HUDEP-2 (cell line): ENCODE measurements at regions not wholly inside any gene's neighbourhood (a gene's known extent, or its start where the extent isn't known, plus 50 kb on each side); places are given as distances from the start of the nearest gene placed in this dataset.

Experiments used
- DNase-seq, 76 experiments: peaks; one replicate each; lab custom pipeline; 2025; ENCODE audit not compliant: unreplicated experiment in 76 of 76; lab: John Stamatoyannopoulos, UW

DNA sequence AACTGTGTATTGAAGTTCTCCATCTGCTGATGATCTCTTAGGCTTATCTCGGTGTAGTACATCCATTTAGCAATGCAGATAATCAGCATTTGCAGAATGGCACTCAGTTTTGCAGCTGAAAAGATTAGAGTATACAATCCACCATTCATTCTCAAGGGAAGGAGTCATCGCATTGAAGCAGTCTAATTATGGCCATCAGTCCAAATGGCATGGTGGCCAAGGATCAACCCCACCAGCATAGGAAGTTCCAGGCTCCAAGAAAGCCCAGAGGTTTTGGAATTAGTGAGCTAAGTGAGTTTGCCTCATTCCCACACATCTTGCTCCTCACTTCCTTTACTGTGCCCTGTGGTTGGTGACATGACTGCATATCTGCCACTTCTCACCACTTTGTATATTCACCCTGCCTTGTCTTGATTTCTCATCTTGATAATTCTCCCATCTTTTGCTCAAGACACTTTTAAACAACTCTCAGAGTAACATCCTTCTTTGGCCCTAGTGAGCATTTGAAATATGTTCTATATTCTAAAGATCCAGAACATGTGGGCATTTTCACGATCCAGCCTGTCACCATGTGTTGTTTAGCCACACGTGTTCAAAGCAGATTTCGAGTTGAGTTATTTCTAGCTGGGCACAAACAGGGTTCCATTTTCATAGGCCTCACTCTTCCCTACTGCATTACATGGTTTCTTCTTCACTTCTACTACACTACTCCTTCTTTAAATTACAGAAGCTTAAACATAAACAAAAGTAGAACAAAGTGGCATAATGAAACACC is 1119.8 kb downstream of the TSN start:
- DNase-seq: no peak

DNA sequence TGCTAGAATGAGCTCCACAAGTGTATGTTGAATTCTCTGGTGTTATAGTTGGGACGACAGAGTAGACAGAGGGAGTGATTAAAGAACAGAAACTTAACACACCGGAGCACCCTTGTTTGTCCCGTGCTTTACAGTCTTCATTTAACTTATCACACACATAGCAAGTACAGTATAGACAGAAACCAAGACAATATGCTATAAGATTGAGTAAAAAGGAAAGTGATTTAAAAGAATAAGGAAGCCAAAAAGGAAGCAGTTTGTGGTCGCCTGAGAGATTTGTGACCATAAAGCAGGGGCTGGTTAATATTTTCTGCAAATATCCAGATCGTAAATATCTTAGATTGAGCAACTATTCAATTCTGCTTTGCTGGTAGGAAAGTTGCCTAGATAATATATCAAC is 1128.4 kb downstream of the TSN start:
- DNase-seq: no peak

DNA sequence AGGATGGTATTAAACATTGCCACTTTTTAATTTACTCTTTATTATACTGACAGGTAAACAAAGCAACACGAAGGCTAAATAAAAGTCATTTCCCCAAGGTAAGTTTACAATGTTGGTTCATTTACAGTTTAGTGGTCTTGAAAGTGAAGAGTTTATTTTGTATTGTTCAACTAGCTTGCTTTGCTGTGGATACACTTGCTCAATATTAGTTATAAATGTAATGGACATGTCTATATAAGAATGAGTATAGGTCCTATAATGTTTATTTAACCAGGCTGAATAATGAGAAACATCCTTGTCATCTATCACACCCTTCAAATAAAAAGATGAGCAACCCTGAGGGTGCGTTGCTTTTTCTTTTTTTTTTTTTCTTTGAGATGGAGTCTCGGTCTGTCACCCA is 1129.4 kb downstream of the TSN start:
- no peak for DNase-seq

DNA sequence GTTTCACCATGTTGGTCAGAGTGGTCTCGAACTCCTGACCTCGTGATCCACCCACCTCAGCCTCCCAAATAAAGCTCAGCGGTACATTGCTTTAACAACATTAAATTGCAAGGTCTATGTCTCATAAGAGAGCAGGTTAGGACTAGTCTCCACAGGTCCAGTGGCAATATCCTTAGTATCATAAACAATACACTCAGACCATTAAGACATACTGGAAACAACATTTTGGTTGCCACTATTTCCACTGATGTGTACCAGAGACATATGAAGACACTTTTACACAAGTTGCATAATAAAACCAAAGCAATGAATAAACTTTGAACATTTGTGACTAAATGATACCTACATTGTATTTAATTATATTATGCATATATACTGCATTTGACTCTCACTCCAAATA is 1130.0 kb downstream of the TSN start:
- no peak for DNase-seq

DNA sequence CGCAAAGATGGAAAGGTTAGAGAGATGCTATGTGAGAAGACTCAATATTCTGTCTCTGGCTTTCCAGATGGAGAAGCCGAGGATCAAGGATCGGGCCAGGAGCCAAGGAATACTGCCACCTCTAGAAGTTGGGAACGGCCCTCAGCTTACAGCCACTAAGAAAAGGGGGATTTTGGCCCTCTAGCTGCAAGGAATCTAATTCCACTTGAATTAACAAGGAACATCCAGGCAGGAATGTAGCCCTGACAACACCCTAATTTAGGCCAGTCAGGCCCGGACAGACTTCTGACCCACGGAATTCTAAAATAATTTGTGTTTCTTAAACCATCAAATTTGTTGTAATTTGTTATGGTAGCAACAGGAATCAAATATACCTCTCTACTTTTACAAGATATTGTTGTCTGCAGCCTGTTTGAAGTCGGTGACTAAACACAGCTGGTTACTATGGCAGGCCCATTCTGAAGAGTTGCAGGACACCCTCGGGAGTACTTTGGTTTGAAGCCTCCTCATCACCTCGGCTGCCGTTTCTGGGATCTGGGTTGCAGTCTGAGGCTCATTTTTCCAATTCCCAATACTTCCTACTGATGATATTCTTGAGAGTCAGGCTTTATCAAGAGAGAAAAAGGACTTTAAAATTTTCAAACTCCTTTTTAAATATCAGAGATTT is 1131.2 kb downstream of the TSN start:
- no peak for DNase-seq

DNA sequence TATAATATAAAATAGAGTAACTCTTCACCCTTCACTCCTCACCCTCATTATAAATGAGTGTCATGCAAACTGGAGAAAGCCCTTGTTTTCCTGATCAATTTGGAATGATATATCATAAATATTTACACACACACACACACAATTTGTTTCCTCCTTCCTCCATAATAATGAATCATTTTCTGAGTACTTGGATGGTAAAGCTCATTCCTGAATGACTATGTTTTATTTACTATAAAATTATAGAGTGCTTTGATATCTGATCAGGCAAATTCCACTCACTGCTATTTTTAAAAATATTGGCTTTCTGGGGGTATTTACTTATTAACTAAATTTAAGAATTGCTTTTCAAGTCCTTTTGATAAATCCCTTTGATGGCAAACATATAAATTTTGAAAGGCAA is 1125.5 kb upstream of the CNTNAP5 start:
- no peak for DNase-seq

DNA sequence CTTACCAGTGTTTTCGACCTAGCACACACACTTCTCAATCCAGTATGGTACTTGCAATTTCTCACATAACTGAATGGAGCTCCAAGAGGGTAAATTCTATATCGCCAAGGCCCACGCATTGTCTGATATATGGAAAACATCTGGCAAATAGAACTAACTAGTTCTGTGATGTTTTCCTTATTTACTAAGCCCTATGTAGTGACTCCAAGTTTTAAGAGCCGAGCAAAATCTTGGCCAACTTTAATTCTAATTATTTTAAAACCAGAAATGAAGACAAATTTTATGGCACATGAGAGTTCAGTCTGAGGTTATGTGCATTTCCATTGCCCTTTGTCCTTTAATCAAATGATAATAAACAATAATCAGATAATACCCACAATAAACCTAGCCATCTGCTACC is 1119.7 kb upstream of the CNTNAP5 start:
- no peak for DNase-seq

DNA sequence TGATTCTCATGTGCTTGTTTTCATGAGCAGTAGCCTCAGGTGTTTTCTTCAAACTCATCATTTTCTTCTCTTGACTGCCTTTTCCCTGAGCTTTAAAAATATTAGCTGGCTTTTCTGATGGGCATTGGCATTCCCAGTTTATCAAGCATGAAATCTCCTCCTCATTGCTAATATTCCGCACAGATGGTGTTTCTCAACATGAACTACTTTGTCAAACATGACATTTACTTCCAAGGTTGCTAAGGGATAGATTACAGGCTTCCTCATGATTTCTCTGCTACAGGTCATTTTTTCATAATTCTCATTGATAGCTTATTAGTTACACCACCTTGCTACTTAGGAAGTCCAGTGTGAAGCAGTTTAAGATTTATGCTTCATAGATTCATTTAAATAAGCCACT is 1116.9 kb upstream of the CNTNAP5 start:
- DNase-seq: no peak

DNA sequence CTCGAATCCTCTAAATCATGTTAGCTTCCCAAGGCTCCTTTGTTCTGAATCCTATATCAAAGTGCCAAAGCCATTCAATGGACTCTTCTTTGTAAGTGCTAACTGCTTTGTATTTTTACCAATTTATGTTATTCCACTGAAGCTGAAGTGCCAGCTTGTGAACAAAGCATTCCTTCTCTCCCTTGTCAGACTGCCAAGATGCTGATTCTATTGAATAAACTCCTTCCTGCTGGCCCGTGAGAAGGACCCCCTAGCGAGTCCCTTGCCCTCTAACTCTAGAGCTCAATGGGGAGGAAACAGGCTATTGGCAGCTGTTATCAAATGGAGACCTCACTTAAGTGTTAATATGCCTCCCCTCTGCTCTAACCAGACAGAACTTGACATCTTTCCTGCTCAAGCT is 1097.9 kb upstream of the CNTNAP5 start:
- no peak for DNase-seq

DNA sequence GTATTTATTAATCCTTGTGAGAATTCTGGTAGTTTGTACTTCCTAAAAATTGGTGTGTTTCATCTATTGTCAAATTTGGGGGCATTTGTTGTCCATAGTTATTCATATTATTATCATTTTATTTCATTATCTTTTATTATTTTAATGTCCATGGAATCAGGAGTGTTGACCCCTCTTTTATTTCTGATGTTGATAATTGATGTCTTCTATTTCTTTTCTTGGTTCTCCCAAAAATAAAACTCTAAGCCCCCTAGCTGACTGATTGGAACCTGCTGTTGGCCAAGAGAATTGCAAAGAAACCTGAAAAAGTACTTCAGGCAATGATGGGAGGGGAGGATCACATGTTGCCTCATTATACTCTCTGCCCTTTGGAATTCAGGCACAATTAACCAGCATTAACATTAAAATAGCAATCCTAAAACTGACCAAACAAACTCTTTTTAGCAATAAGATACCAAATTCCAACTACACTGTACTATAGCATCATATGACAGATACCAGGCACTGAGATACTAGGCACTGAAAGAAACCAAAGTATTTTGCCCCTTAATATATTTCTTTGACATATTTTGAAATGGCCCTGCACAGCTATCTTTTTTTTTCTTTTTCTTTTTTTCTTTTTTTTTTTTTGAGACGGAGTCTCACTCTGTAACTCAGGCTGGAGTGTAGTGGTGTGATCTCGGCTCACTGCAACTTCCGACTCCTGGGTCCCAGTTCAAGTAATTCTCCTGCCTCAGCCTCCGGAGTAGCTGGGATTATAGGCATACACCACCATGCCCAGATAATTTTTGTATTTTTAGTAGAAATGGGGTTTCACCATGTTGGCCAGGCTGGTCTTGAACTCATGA is 1097.2 kb upstream of the CNTNAP5 start:
- DNase-seq: no peak

DNA sequence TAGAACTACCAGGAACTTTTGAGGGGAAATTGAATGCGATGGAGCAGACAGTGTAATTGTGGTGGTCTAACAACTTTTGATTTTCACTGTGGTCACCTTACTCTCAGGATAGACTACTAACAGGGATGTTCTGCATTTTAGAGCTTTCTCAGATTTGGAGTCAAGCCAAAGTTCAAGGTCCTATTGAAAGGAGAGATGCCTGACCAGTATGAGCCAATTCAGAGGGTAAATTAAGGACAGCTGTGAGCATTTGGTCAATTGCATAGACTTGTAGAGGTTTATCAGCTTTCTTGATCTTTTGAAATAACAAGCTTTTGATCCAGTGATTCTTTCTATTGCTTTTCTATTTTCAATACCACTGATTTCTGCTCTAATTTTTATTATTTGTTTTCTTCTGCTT is 1095.7 kb upstream of the CNTNAP5 start:
- no peak for DNase-seq

DNA sequence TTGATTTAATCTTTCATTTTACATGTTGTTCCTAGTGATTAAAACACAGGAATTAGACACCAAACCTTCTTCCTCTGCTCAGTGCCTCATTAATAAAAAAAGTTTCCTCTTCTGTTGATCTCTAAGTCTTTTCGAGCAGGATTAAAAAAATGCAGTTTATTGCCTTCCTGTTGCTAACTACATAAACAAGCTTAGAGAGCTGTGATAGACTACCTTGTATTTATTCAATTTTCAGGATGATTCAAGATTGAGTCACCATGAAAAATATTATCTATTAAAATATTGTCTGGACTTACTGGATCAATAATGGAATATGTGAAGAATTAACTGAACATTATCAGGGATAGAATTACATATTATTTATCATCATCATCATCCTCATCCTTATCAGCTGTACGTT is 1089.6 kb upstream of the CNTNAP5 start:
- no peak for DNase-seq

DNA sequence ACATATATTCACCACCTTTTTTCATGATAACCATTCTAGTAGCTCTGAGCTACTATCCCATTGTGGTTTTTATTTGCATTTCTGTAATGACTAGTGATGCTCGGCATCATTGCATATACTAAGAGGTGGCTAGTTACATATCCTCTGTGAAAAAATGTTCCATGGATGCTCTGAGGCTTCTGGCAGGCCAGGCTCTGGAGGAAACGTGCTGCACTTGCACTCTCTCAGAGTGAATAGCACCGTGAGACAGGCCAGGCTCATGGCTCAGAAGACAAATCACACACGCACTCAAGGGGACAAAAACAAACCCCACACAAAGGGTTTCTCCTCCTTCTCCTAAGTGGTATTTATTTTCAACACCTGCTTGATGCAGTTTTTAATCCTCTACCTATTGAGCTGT is 1085.3 kb upstream of the CNTNAP5 start:
- DNase-seq: no peak

DNA sequence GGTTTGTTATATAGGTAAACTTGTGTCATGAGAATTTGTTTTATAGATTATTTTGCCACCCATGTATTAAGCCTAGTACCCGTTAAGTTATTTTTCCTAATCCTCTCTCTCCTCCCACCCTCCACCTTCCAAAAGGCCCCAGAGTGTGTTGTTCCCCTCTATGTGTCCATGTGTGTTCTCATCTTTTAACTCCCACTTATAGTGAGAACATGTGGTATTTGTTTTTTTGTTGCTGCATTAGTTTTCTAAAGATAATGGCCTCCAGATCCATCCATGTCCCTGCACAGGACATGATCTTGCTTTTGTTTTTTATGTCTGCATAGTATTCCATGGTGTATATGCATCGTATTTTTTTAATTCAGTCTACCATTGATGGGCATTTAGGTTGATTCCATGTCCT is 1075.6 kb upstream of the CNTNAP5 start:
- DNase-seq: no peak

DNA sequence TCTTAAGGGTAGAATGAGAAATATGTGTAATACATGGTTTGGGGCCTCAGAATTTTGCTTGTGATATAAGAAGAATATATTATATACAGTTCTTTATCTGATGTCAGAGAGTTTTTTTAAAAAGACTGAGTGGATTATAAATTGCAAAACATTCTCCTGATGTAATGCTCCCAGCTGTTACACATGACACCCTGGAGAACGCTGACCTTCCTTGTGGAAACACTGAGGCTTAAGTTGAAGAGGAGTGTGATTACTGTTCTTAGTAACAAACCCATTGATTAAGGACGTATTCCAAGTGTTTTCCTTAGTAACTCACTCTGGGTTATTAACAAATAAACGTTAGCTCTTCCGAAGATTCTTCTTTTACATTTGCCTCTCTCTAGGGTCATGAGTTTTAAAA is 1069.3 kb upstream of the CNTNAP5 start:
- DNase-seq: no peak

DNA sequence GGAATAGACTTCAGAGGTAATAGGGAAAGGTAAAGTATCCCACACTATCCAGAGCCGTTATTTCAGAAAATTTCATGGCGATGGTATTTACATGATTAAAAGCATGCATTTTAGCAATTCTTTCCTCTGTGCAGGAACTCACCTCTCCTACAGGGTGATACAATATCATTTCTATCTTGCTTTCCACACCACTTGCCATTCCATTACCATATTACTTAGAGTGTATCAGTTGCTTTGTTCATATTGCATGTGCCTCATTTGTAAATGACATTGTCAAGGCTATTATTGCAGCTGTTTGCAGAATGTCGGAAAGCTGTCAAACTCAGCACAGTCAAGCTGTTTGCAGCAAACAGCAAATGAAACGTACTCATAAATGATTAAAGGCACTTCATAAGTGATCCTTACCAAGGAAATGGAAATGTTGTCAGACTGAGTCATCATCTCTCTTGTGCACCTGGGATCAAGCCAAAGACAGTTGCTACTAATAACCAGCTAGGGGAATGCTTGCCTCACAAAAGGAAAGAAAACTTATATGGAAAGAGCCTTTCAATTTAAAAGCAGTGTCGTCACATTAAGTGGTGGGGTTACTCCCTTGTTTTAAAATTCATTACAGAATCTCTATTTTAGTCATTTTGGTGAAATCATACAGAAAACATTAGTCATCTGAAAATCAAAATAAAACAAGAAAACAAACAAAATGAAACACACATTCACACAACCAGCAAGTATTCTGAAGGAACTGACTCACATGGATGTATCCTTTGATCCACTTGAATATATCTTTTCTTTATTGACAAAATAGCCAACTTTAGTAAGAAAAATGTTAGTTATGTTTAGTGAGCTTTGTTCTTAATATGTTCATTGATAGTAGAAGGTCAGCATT is 1064.1 kb upstream of the CNTNAP5 start:
- no peak for DNase-seq

DNA sequence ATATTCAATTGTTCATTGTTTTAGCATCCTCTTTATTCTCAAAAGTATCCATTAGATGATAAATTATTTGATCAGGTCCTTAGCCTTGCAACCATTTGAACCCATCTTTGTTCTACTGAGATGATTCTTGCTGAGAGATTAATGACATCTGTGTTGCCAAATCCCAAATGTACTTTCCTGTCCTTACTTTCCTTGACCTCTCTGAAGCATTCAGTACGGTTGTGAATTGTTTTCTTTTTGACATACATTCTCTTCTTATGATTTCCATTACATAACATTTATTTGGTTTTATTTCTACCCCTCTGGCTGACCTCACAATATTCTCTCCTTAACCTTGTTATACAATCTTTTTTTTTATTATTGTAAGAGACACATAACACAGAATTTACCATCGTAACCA is 1058.6 kb upstream of the CNTNAP5 start:
- DNase-seq: no peak

DNA sequence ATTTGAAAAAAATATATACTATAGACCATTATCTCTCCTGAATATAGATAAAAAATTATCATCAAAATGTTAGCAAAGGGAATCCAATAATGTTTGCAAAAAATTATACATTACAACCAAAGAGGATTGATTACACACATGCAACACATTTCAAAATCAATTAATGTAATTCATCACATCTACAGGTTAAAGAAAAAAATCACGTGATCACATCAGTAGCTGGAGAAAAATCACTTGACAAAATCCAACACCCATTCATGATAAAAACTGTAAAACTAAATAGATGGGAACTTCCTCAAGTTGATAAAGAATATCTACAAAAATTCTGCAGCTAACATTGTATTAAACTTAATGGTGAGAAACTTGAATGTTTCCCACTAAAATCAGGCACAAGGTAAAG is 1047.5 kb upstream of the CNTNAP5 start:
- DNase-seq: no peak

DNA sequence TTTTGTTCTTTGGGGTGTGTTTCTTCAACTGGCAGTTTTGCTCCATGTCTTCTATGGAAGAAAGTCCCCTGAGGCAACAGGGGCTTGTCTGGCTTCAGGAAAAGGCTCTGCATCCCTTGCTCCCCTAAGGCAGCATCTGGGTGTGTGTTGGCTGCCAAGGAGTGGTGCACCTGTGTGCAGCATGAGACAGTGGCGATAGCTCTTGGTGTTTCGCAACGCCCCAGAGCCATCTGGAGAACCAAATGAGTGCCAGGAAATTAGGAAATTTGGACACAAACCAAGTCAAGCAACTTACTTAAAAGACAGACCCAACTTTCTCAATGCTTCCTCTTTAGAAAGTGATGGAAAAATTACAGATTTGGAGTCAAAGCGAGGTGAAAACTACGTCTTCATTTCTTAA is 1044.4 kb upstream of the CNTNAP5 start:
- no peak for DNase-seq

DNA sequence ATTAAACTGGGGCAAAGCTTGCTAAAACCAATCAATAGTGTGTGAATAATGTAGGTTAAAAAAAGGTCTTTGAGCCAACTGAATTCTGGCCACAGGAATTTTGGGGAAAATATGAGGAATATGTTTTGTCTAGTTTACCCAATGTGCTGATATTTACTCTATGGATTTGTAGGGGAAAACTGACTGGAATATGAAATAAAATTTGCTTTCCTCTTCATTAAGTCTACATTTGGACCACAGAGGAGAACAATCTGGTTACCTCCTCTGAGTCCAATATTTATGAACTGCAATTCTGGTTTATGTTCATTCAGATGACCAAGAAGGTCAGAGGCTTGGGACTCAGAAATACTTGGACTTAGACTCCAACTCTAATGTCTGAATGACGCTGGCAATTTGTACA is 1042.2 kb upstream of the CNTNAP5 start:
- DNase-seq: no peak
